Tibial nerve (tissue), 4 donors: ENCODE measurements at regions not wholly inside any gene's neighbourhood (a gene's known extent, or its start where the extent isn't known, plus 50 kb on each side); places are given as distances from the start of the nearest gene placed in this dataset.

Experiments
- DNase-seq, 2 donors: peaks; one replicate each; pipeline ENCODE4 v3.0.0-alpha.2; 2019; ENCODE audit warnings: low spot score in 2 of 2
- H3K27ac ChIP-seq, 4 donors: fragments of 200-600 bp; sonication (generic) in 3 of 4; one replicate each; pipeline ENCODE4 v1.5.1; 2017 to 2019; ENCODE audit warnings: mild to moderate bottlenecking in 1 of 4
- H3K27me3 ChIP-seq, 2 donors: fragments of 200-600 bp; sonication (generic) in 1 of 2; one replicate each; pipeline versions ENCODE4 v1.5.1 to v1.6.0; 2017 to 2019
- H3K36me3 ChIP-seq, 3 donors: fragments of 200-600 bp; sonication (generic); one replicate each; pipeline ENCODE4 v1.5.1; 2018 to 2019
- H3K4me1 ChIP-seq, 4 donors: fragments of 200-600 bp; sonication (generic) in 3 of 4; one replicate each; pipeline ENCODE4 v1.5.1; 2017 to 2019
- H3K4me3 ChIP-seq, 4 donors: fragments of 200-600 bp; sonication (generic) in 3 of 4; one replicate each; pipeline ENCODE4 v1.5.1; 2017 to 2019; ENCODE audit warnings: mild to moderate bottlenecking in 1 of 4, moderate library complexity in 1 of 4
- H3K9me3 ChIP-seq, 4 donors: fragments of 200-600 bp; sonication (generic) in 3 of 4; one replicate each; pipeline ENCODE4 v1.5.1; 2017 to 2019
- EP300 ChIP-seq, 2 donors: sonication (generic); formaldehyde crosslinking; IDR thresholded peaks; one replicate each; pipeline ENCODE4 v1.6.1; 2017; ENCODE audit warnings: antibody characterized with exemption in 2 of 2, mild to moderate bottlenecking in 1 of 2
- POLR2A ChIP-seq, 2 donors: fragments of 450-650 bp; IDR thresholded peaks; one replicate each; pipeline ENCODE4 v1.6.1; 2017; ENCODE audit warnings: antibody characterized with exemption in 2 of 2, mild to moderate bottlenecking in 2 of 2, moderate library complexity in 2 of 2
- WGBS, 2 donors: methylation state at CpG; one replicate each; pipeline ENCODE4 v1.1.5; 2018; 5-methylcytosine and 5-hydroxymethylcytosine counted together
- TF ChIP-seq, protein P1 (sequence below), 5 experiments: fragments of 200-600 bp in 3 of 5; fragments of 450-650 bp in 2 of 5; sonication (generic) in 3 of 5; IDR thresholded peaks; one replicate each; pipeline ENCODE4 v1.5.1; 2016 to 2019; ENCODE audit warnings: antibody characterized with exemption in 5 of 5, mild to moderate bottlenecking in 3 of 5, moderate library complexity in 2 of 5

DNA sequence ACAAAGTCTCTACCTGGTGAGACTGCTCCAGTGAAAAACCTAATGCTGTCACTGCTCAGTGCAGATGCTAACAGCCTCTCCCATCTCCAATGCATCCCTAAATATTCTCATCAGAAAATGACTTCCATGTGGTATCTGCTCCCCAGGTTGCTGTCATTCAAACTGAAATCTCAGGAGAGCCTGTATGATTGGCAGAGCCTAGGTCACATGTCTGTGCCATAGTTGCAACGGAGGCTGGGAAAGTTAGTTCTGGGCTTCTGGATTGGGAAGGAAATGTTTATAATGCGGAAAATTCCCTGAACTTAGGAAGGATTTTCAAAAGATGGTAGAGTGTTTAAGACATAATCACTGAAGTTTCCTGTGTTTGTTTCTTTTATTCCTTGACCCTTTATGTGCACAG, 206.4 kb upstream of the ZKSCAN2 start:
- H3K27ac ChIP-seq, result no peak overlapping the region
- no peak for TF ChIP-seq EP300 (IDR thresholded peaks at IDR 0.05)
- TF ChIP-seq, protein P1, sequence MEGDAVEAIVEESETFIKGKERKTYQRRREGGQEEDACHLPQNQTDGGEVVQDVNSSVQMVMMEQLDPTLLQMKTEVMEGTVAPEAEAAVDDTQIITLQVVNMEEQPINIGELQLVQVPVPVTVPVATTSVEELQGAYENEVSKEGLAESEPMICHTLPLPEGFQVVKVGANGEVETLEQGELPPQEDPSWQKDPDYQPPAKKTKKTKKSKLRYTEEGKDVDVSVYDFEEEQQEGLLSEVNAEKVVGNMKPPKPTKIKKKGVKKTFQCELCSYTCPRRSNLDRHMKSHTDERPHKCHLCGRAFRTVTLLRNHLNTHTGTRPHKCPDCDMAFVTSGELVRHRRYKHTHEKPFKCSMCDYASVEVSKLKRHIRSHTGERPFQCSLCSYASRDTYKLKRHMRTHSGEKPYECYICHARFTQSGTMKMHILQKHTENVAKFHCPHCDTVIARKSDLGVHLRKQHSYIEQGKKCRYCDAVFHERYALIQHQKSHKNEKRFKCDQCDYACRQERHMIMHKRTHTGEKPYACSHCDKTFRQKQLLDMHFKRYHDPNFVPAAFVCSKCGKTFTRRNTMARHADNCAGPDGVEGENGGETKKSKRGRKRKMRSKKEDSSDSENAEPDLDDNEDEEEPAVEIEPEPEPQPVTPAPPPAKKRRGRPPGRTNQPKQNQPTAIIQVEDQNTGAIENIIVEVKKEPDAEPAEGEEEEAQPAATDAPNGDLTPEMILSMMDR (IDR thresholded peaks at IDR 0.05), result no peak
- no peak for TF ChIP-seq POLR2A (IDR thresholded peaks at IDR 0.05)
- no peaks in the 10 kb centered on the region for H3K4me1 ChIP-seq
- H3K4me3 ChIP-seq, result no peak overlapping the region
- H3K36me3 ChIP-seq, result no peaks in the 10 kb centered on the region
- no peak for DNase-seq
- WGBS, 2 donors, result 54 to 79% methylated on average over 2 of the region's 2 CpGs
- no peaks in the 10 kb centered on the region for H3K9me3 ChIP-seq
- H3K27me3 ChIP-seq, result no peaks in the 10 kb centered on the region

DNA sequence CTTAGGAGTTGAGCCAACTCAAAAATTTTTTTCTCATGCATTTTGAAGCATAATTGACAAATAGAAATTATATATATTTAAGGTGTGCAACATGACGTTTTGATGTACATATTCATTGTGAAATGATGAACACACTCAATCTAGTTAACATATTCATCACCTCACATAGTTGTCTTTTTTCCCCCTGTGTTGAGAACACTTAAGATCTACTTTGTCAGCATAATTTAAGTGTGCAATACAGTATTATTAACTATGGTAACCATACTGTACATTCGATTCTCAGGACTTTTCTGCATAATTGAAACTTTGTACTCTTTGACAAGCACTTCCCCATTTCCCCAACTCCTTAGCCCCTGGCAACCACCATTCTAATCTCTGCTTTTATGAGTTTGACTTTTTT, 192.2 kb upstream of the ZKSCAN2 start:
- H3K27me3 ChIP-seq, result no peaks in the 10 kb centered on the region
- TF ChIP-seq, protein P1 (IDR thresholded peaks at IDR 0.05), result no peak
- no peak for TF ChIP-seq EP300 (IDR thresholded peaks at IDR 0.05)
- no peak for TF ChIP-seq POLR2A (IDR thresholded peaks at IDR 0.05)
- peaks cover 0 to 26% (median 0%) of the 10 kb centered on the region in 4 donors for H3K9me3 ChIP-seq
- H3K27ac ChIP-seq, result no peak overlapping the region
- no peak overlapping the region for H3K4me3 ChIP-seq
- no peak for DNase-seq
- WGBS, 2 donors, result 83 to 87% methylated on average over 2 of the region's 2 CpGs
- no peaks in the 10 kb centered on the region for H3K36me3 ChIP-seq
- no peaks in the 10 kb centered on the region for H3K4me1 ChIP-seq

DNA sequence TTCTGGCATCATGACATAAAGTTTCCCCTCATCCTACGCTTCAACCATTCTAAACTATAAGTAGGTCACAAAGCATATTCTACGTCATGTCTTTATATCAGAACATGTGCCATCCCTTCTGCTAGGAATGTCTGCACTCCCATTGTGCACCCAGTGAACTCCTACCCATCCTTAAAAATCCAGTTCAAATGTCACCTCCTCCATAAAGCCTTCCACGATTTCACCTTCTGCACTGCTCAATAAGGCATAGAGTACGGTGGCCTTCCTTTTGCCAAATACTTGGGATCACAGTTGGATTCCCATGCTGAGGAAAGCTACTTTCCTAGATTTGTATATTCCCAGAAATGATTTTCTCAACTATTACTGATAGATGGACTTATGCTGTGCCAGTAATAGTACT, 186.3 kb upstream of the ZKSCAN2 start:
- 67 to 68% methylated on average over 4 of the region's 4 CpGs for WGBS, 2 donors
- Histone ChIP-seq H3K36me3 (no peaks in the 10 kb centered on the region), H3K27ac (no peak overlapping the region)

DNA sequence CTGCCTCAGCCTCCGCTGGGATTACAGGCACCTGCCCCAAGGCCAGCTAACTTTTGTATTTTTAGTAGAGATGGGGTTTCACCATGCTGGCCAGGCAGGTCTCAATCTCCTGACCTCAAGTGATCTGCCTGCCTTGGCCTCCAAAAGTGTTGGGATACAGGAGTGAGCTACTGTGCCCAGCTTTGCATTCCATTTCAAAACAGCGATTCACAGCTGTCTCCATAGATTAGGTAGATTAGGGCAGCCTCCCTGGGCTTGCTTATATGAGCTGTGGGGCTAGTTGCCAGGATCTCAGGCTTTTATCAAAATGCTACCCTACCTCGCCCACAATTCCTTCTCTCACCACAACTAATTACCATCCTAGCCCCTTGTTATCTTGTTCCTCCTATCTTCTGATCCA, 176.4 kb upstream of the ZKSCAN2 start:
- no peaks in the 10 kb centered on the region for H3K4me1 ChIP-seq
- H3K9me3 ChIP-seq, result peaks cover 0 to 3% (median 0%) of the 10 kb centered on the region in 4 donors
- no peak for DNase-seq
- TF ChIP-seq EP300 (IDR thresholded peaks at IDR 0.05) (no peak), POLR2A (IDR thresholded peaks at IDR 0.05) (no peak)
- TF ChIP-seq, protein P1 (IDR thresholded peaks at IDR 0.05), result no peak
- no peak overlapping the region for H3K27ac ChIP-seq
- no peak overlapping the region for H3K4me3 ChIP-seq
- 51 to 61% methylated on average over 3 of the region's 3 CpGs for WGBS, 2 donors
- no peaks in the 10 kb centered on the region for H3K36me3 ChIP-seq
- no peaks in the 10 kb centered on the region for H3K27me3 ChIP-seq

More for the DNA sequence above, 186.3 kb upstream of the ZKSCAN2 start:
- Histone ChIP-seq H3K4me3 (no peak overlapping the region), H3K9me3 (peaks cover 0 to 16% (median 0%) of the 10 kb centered on the region in 4 donors), H3K4me1 (no peaks in the 10 kb centered on the region), H3K27me3 (no peaks in the 10 kb centered on the region)
- TF ChIP-seq POLR2A (IDR thresholded peaks at IDR 0.05), result no peak
- TF ChIP-seq, protein P1 (IDR thresholded peaks at IDR 0.05), result no peak
- TF ChIP-seq EP300 (IDR thresholded peaks at IDR 0.05), result no peak
- no peak for DNase-seq

DNA sequence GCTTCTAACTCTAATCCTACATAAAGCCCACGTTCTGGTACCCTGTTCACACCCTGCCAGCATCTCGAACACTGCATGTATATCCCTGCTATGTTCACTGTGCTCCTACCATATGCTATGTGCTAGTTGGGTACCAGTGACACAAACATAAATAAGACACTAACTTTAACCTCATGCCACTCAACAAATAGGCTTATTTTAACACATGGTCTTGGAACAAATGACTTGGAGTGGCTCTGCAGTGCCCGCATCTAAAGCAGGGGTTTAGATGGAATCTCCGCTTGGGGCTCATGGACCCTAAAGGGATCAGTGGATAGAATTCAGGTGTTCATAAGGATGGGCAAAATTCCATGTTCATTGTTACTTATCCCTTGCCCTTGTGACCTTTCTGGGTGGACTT, 175.7 kb upstream of the ZKSCAN2 start:
- no peak overlapping the region for H3K4me3 ChIP-seq
- TF ChIP-seq POLR2A (IDR thresholded peaks at IDR 0.05) (no peak), EP300 (IDR thresholded peaks at IDR 0.05) (no peak)
- TF ChIP-seq, protein P1 (IDR thresholded peaks at IDR 0.05), result no peak
- H3K4me1 ChIP-seq, result no peaks in the 10 kb centered on the region
- H3K36me3 ChIP-seq, result no peaks in the 10 kb centered on the region
- H3K9me3 ChIP-seq, result peaks cover 0 to 4% (median 0%) of the 10 kb centered on the region in 4 donors
- DNase-seq, result no peak
- H3K27ac ChIP-seq, result no peak overlapping the region
- no peaks in the 10 kb centered on the region for H3K27me3 ChIP-seq
- WGBS, 2 donors, result 79 to 81% methylated on average over 4 of the region's 4 CpGs
